ENCODE measurements at regions not wholly inside any gene's neighbourhood (a gene's known extent, or its start where the extent isn't known, plus 50 kb on each side); places are given as distances from the start of the nearest gene placed in this dataset.
"Not testable (repeated sequence)": the region's sequence is repeated elsewhere in the genome, so short reads cannot be mapped to it uniquely, and the experiment has no call there.

- H3K36me3 ChIP-seq (ENCODE audit: insufficient read depth, low read length), result no peaks in the 10 kb centered on the region
These were observed 55.2 kb upstream of the MDM1 start for GRCh38 chr12:68387338-68387737.

GRCh38 chr12:68389305-68389704, 57.1 kb upstream of the MDM1 start:
- Histone ChIP-seq H3K4me1 (ENCODE audit: insufficient read depth, low read length) (no peaks in the 10 kb centered on the region), H3K27me3 (ENCODE audit: control insufficient read depth in 1 of 2, insufficient read depth in 2 of 2, low read length in 2 of 2) (no peaks in the 10 kb centered on the region), H3K9ac (ENCODE audit: low read length) (no peak overlapping the region), H3K9me3 (ENCODE audit: low read length) (no peaks in the 10 kb centered on the region), H3K36me3 (ENCODE audit: insufficient read depth, low read length) (no peaks in the 10 kb centered on the region), H3K27ac (ENCODE audit: low read depth, low read length) (no peak overlapping the region), H3K4me3 (ENCODE audit: low read depth in 1 of 2, low read length in 2 of 2) (no peak overlapping the region)

More at GRCh38 chr12:68387338-68387737, 55.2 kb upstream of the MDM1 start:
- Histone ChIP-seq H3K9me3 (ENCODE audit: low read length) (no peaks in the 10 kb centered on the region), H3K9ac (ENCODE audit: low read length) (no peak overlapping the region), H3K27me3 (ENCODE audit: control insufficient read depth in 1 of 2, insufficient read depth in 2 of 2, low read length in 2 of 2) (no peaks in the 10 kb centered on the region), H3K4me3 (ENCODE audit: low read depth in 1 of 2, low read length in 2 of 2) (no peak overlapping the region), H3K27ac (ENCODE audit: low read depth, low read length) (no peak overlapping the region), H3K4me1 (ENCODE audit: insufficient read depth, low read length) (no peaks in the 10 kb centered on the region)

- Histone ChIP-seq H3K36me3 (ENCODE audit: insufficient read depth, low read length) (no peaks in the 10 kb centered on the region), H3K27ac (ENCODE audit: low read depth, low read length) (no peak overlapping the region), H3K9ac (ENCODE audit: low read length) (no peak overlapping the region), H3K27me3 (ENCODE audit: control insufficient read depth in 1 of 2, insufficient read depth in 2 of 2, low read length in 2 of 2) (no peaks in the 10 kb centered on the region), H3K4me3 (ENCODE audit: low read depth in 1 of 2, low read length in 2 of 2) (no peak overlapping the region), H3K9me3 (ENCODE audit: low read length) (no peaks in the 10 kb centered on the region), H3K4me1 (ENCODE audit: insufficient read depth, low read length) (no peaks in the 10 kb centered on the region)
These were observed 59.8 kb upstream of the MDM1 start for GRCh38 chr12:68391937-68392336.

- Histone ChIP-seq H3K4me1 (ENCODE audit: insufficient read depth, low read length) (no peaks in the 10 kb centered on the region), H3K9ac (ENCODE audit: low read length) (no peak overlapping the region), H3K9me3 (ENCODE audit: low read length) (no peaks in the 10 kb centered on the region), H3K27ac (ENCODE audit: low read depth, low read length) (no peak overlapping the region), H3K27me3 (ENCODE audit: control insufficient read depth in 1 of 2, insufficient read depth in 2 of 2, low read length in 2 of 2) (no peaks in the 10 kb centered on the region), H3K36me3 (ENCODE audit: insufficient read depth, low read length) (no peaks in the 10 kb centered on the region), H3K4me3 (ENCODE audit: low read depth in 1 of 2, low read length in 2 of 2) (no peak overlapping the region)
These were observed 60.2 kb upstream of the MDM1 start for GRCh38 chr12:68392376-68392775.

DNA sequence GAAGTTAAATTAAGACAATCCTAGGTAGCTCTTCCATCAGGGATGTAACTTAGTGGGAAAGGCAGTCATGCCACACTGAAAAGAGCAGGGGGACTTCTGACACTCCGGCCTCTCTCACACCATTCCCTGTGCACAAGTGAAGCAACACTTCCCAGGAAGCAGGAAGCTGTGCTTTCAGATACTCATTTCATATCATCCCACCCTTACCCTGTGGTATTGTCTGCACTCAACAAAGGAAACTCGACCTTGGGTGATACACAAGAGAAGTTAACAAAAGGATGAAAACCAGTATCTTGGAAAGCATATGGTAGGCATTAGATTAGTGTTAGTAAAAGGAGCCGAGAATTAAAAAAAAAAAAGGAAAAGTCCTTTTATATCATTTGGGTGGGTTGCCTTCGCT, 61.3 kb upstream of the MDM1 start:
- Histone ChIP-seq H3K4me3 (ENCODE audit: low read depth in 1 of 2, low read length in 2 of 2) (no peak overlapping the region), H3K27ac (ENCODE audit: low read depth, low read length) (no peak overlapping the region), H3K36me3 (ENCODE audit: insufficient read depth, low read length) (no peaks in the 10 kb centered on the region), H3K4me1 (ENCODE audit: insufficient read depth, low read length) (no peaks in the 10 kb centered on the region), H3K9ac (ENCODE audit: low read length) (no peak overlapping the region), H3K27me3 (ENCODE audit: control insufficient read depth in 1 of 2, insufficient read depth in 2 of 2, low read length in 2 of 2) (no peaks in the 10 kb centered on the region), H3K9me3 (ENCODE audit: low read length) (no peaks in the 10 kb centered on the region)

- Histone ChIP-seq H3K27me3 (ENCODE audit: control insufficient read depth in 1 of 2, insufficient read depth in 2 of 2, low read length in 2 of 2) (no peaks in the 10 kb centered on the region), H3K27ac (ENCODE audit: low read depth, low read length) (no peak overlapping the region), H3K36me3 (ENCODE audit: insufficient read depth, low read length) (no peaks in the 10 kb centered on the region), H3K9me3 (ENCODE audit: low read length) (no peaks in the 10 kb centered on the region), H3K9ac (ENCODE audit: low read length) (no peak overlapping the region), H3K4me1 (ENCODE audit: insufficient read depth, low read length) (no peaks in the 10 kb centered on the region), H3K4me3 (ENCODE audit: low read depth in 1 of 2, low read length in 2 of 2) (no peak overlapping the region)
These were observed 65.5 kb upstream of the MDM1 start for GRCh38 chr12:68397566-68398158.

- H3K27me3 ChIP-seq (ENCODE audit: control insufficient read depth in 1 of 2, insufficient read depth in 2 of 2, low read length in 2 of 2); H3K9ac ChIP-seq (ENCODE audit: low read length); H3K9me3 ChIP-seq (ENCODE audit: low read length); H3K36me3 ChIP-seq (ENCODE audit: insufficient read depth, low read length); H3K4me1 ChIP-seq (ENCODE audit: insufficient read depth, low read length); H3K27ac ChIP-seq (ENCODE audit: low read depth, low read length); H3K4me3 ChIP-seq (ENCODE audit: low read depth in 1 of 2, low read length in 2 of 2): not testable (repeated sequence)
These were observed 66.5 kb upstream of the MDM1 start for GRCh38 chr12:68398689-68399088.

GRCh38 chr12:68400226-68400829, 68.2 kb upstream of the MDM1 start:
- Histone ChIP-seq H3K36me3 (ENCODE audit: insufficient read depth, low read length) (no peaks in the 10 kb centered on the region), H3K27me3 (ENCODE audit: control insufficient read depth in 1 of 2, insufficient read depth in 2 of 2, low read length in 2 of 2) (no peaks in the 10 kb centered on the region), H3K9ac (ENCODE audit: low read length) (no peak overlapping the region), H3K27ac (ENCODE audit: low read depth, low read length) (no peak overlapping the region), H3K9me3 (ENCODE audit: low read length) (no peaks in the 10 kb centered on the region), H3K4me3 (ENCODE audit: low read depth in 1 of 2, low read length in 2 of 2) (no peak overlapping the region), H3K4me1 (ENCODE audit: insufficient read depth, low read length) (peaks cover 8% of the 10 kb centered on the region)

- no peaks in the 10 kb centered on the region for H3K36me3 ChIP-seq (ENCODE audit: insufficient read depth, low read length)
- H3K9me3 ChIP-seq (ENCODE audit: low read length), result no peaks in the 10 kb centered on the region
- H3K27me3 ChIP-seq (ENCODE audit: control insufficient read depth in 1 of 2, insufficient read depth in 2 of 2, low read length in 2 of 2), result no peaks in the 10 kb centered on the region
- no peak overlapping the region for H3K27ac ChIP-seq (ENCODE audit: low read depth, low read length)
- no peak overlapping the region for H3K4me3 ChIP-seq (ENCODE audit: low read depth in 1 of 2, low read length in 2 of 2)
- peaks cover 22% of the 10 kb centered on the region for H3K4me1 ChIP-seq (ENCODE audit: insufficient read depth, low read length)
- no peak overlapping the region for H3K9ac ChIP-seq (ENCODE audit: low read length)
These were observed 70.3 kb upstream of the MDM1 start for GRCh38 chr12:68402422-68402821.

- no peak overlapping the region for H3K27ac ChIP-seq (ENCODE audit: low read depth, low read length)
- H3K9me3 ChIP-seq (ENCODE audit: low read length), result no peaks in the 10 kb centered on the region
- no peaks in the 10 kb centered on the region for H3K27me3 ChIP-seq (ENCODE audit: control insufficient read depth in 1 of 2, insufficient read depth in 2 of 2, low read length in 2 of 2)
- H3K36me3 ChIP-seq (ENCODE audit: insufficient read depth, low read length), result no peaks in the 10 kb centered on the region
- no peak overlapping the region for H3K4me3 ChIP-seq (ENCODE audit: low read depth in 1 of 2, low read length in 2 of 2)
- no peak overlapping the region for H3K9ac ChIP-seq (ENCODE audit: low read length)
- peaks cover 22% of the 10 kb centered on the region for H3K4me1 ChIP-seq (ENCODE audit: insufficient read depth, low read length)
These were observed 71.1 kb upstream of the MDM1 start for GRCh38 chr12:68403296-68403695.

GRCh38 chr12:68403711-68404110, 71.5 kb upstream of the MDM1 start:
- Histone ChIP-seq H3K27ac (ENCODE audit: low read depth, low read length) (no peak overlapping the region), H3K36me3 (ENCODE audit: insufficient read depth, low read length) (no peaks in the 10 kb centered on the region), H3K9ac (ENCODE audit: low read length) (no peak overlapping the region), H3K4me1 (ENCODE audit: insufficient read depth, low read length) (peaks cover 22% of the 10 kb centered on the region), H3K9me3 (ENCODE audit: low read length) (no peaks in the 10 kb centered on the region), H3K27me3 (ENCODE audit: control insufficient read depth in 1 of 2, insufficient read depth in 2 of 2, low read length in 2 of 2) (no peaks in the 10 kb centered on the region), H3K4me3 (ENCODE audit: low read depth in 1 of 2, low read length in 2 of 2) (no peak overlapping the region)

GRCh38 chr12:68405343-68405781, 73.2 kb upstream of the MDM1 start:
- H3K9ac ChIP-seq (ENCODE audit: low read length), result peak overlapping the region; percentile 1

More at GRCh38 chr12:68405343-68405781, 73.2 kb upstream of the MDM1 start:
- no peaks in the 10 kb centered on the region for H3K9me3 ChIP-seq (ENCODE audit: low read length)
- H3K4me3 ChIP-seq (ENCODE audit: low read depth in 1 of 2, low read length in 2 of 2), result no peak overlapping the region
- H3K27ac ChIP-seq (ENCODE audit: low read depth, low read length), result peak overlapping the region; percentile 70
- no peaks in the 10 kb centered on the region for H3K36me3 ChIP-seq (ENCODE audit: insufficient read depth, low read length)
- H3K4me1 ChIP-seq (ENCODE audit: insufficient read depth, low read length), result peaks cover 22% of the 10 kb centered on the region
- no peaks in the 10 kb centered on the region for H3K27me3 ChIP-seq (ENCODE audit: control insufficient read depth in 1 of 2, insufficient read depth in 2 of 2, low read length in 2 of 2)

Data from muscle layer of colon (tissue), 2 donors.